WTC11 (cell line): ENCODE measurements at regions not wholly inside any gene's neighbourhood (a gene's known extent, or its start where the extent isn't known, plus 50 kb on each side); places are given as distances from the start of the nearest gene placed in this dataset.

ENCODE experiments used
- CBFB ChIP-seq: sonication (generic); formaldehyde crosslinking; IDR thresholded peaks from 2 replicates; pipeline ENCODE4 v1.8.1; 2022; ENCODE audit warnings: mild to moderate bottlenecking, low read depth, missing genetic modification reagents
- NFYB ChIP-seq: sonication (generic); formaldehyde crosslinking; conservative IDR thresholded peaks from 2 replicates; pipeline ENCODE4 v1.8.0; 2022; ENCODE audit warnings: low read depth, missing genetic modification reagents
- SP1 ChIP-seq: sonication (generic); formaldehyde crosslinking; conservative IDR thresholded peaks from 2 replicates; pipeline ENCODE4 v1.8.1; 2022; ENCODE audit warnings: missing genetic modification reagents
- TCF7 ChIP-seq: sonication (generic); formaldehyde crosslinking; IDR thresholded peaks from 2 replicates; pipeline ENCODE4 v1.8.0; 2022; ENCODE audit warnings: mild to moderate bottlenecking, low read depth, missing genetic modification reagents, moderate library complexity
- ZNF121 ChIP-seq: sonication (generic); formaldehyde crosslinking; IDR thresholded peaks from 2 replicates; pipeline ENCODE4 v1.8.0; 2023; ENCODE audit warnings: missing genetic modification reagents
- ZNF138 ChIP-seq: sonication (generic); formaldehyde crosslinking; conservative IDR thresholded peaks from 2 replicates; pipeline ENCODE4 v1.8.1; 2022; ENCODE audit warnings: mild to moderate bottlenecking, moderate library complexity, missing genetic modification reagents
- ZNF263 ChIP-seq: sonication (generic); formaldehyde crosslinking; IDR thresholded peaks from 2 replicates; pipeline ENCODE4 v1.8.1; 2022; ENCODE audit warnings: low read depth, mild to moderate bottlenecking, moderate library complexity, missing genetic modification reagents
- TF ChIP-seq, protein P1 (sequence below): sonication (generic); formaldehyde crosslinking; IDR thresholded peaks from 2 replicates; pipeline ENCODE4 v1.8.1; 2023; ENCODE audit warnings: mild to moderate bottlenecking, missing genetic modification reagents, moderate library complexity
- TF ChIP-seq, protein P2 (sequence below): fragments of 200-600 bp; IDR thresholded peaks from 2 replicates; pipeline ENCODE4 v1.8.0; 2022; ENCODE audit warnings: antibody characterized with exemption
- TF ChIP-seq, protein P3 (sequence below): sonication (generic); formaldehyde crosslinking; IDR thresholded peaks from 2 replicates; pipeline ENCODE4 v1.8.0; 2022; ENCODE audit warnings: mild to moderate bottlenecking, missing genetic modification reagents
- TF ChIP-seq, protein P4 (sequence below): sonication (generic); formaldehyde crosslinking; conservative IDR thresholded peaks from 2 replicates; pipeline ENCODE4 v1.8.1; 2023; ENCODE audit warnings: mild to moderate bottlenecking, low read depth, missing genetic modification reagents, moderate library complexity
- TF ChIP-seq, protein P5 (sequence below): sonication (generic); formaldehyde crosslinking; IDR thresholded peaks from 2 replicates; pipeline ENCODE4 v1.8.1; 2022; ENCODE audit warnings: low read depth, mild to moderate bottlenecking, moderate library complexity, missing genetic modification reagents, borderline replicate concordance
- TF ChIP-seq, protein P6 (sequence below): sonication (generic); formaldehyde crosslinking; IDR thresholded peaks from 2 replicates; pipeline ENCODE4 v1.8.0; 2022; ENCODE audit warnings: mild to moderate bottlenecking, missing genetic modification reagents

DNA sequence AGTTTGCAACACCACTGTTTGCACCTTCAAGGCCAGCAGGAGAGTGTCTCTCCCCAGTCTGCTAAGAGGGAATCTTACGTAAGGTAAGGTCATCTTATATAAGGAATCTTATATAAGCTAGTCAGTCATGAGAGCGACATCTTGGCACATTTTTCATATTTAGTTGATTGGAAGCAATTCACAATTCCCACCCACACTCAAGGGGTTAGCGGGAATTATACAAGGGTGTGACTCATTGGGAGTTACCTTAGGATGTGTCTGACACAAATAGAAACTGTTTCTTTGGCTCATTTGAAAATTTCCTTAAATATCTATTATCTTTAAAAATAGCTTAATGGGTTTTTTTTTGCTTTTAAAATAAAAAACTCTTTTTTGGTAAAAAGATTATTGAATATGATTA, 62.1 kb upstream of the GRPR start:
- TF ChIP-seq ZNF121 = no peak
- TF ChIP-seq, protein P1, sequence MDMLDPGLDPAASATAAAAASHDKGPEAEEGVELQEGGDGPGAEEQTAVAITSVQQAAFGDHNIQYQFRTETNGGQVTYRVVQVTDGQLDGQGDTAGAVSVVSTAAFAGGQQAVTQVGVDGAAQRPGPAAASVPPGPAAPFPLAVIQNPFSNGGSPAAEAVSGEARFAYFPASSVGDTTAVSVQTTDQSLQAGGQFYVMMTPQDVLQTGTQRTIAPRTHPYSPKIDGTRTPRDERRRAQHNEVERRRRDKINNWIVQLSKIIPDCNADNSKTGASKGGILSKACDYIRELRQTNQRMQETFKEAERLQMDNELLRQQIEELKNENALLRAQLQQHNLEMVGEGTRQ (CRISPR knock-in tag) = no peak
- TF ChIP-seq, protein P2, sequence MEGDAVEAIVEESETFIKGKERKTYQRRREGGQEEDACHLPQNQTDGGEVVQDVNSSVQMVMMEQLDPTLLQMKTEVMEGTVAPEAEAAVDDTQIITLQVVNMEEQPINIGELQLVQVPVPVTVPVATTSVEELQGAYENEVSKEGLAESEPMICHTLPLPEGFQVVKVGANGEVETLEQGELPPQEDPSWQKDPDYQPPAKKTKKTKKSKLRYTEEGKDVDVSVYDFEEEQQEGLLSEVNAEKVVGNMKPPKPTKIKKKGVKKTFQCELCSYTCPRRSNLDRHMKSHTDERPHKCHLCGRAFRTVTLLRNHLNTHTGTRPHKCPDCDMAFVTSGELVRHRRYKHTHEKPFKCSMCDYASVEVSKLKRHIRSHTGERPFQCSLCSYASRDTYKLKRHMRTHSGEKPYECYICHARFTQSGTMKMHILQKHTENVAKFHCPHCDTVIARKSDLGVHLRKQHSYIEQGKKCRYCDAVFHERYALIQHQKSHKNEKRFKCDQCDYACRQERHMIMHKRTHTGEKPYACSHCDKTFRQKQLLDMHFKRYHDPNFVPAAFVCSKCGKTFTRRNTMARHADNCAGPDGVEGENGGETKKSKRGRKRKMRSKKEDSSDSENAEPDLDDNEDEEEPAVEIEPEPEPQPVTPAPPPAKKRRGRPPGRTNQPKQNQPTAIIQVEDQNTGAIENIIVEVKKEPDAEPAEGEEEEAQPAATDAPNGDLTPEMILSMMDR = no peak
- TF ChIP-seq SP1 = no peak
- no peak for TF ChIP-seq NFYB (CRISPR knock-in tag)
- TF ChIP-seq, protein P3, sequence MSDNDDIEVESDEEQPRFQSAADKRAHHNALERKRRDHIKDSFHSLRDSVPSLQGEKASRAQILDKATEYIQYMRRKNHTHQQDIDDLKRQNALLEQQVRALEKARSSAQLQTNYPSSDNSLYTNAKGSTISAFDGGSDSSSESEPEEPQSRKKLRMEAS (CRISPR knock-in tag) = no peak
- TF ChIP-seq, protein P4, sequence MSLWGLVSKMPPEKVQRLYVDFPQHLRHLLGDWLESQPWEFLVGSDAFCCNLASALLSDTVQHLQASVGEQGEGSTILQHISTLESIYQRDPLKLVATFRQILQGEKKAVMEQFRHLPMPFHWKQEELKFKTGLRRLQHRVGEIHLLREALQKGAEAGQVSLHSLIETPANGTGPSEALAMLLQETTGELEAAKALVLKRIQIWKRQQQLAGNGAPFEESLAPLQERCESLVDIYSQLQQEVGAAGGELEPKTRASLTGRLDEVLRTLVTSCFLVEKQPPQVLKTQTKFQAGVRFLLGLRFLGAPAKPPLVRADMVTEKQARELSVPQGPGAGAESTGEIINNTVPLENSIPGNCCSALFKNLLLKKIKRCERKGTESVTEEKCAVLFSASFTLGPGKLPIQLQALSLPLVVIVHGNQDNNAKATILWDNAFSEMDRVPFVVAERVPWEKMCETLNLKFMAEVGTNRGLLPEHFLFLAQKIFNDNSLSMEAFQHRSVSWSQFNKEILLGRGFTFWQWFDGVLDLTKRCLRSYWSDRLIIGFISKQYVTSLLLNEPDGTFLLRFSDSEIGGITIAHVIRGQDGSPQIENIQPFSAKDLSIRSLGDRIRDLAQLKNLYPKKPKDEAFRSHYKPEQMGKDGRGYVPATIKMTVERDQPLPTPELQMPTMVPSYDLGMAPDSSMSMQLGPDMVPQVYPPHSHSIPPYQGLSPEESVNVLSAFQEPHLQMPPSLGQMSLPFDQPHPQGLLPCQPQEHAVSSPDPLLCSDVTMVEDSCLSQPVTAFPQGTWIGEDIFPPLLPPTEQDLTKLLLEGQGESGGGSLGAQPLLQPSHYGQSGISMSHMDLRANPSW (CRISPR knock-in tag) = no peak
- TF ChIP-seq, protein P5, sequence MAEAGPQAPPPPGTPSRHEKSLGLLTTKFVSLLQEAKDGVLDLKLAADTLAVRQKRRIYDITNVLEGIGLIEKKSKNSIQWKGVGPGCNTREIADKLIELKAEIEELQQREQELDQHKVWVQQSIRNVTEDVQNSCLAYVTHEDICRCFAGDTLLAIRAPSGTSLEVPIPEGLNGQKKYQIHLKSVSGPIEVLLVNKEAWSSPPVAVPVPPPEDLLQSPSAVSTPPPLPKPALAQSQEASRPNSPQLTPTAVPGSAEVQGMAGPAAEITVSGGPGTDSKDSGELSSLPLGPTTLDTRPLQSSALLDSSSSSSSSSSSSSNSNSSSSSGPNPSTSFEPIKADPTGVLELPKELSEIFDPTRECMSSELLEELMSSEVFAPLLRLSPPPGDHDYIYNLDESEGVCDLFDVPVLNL = no peak
- TF ChIP-seq ZNF138 (CRISPR knock-in tag) = no peak
- TF ChIP-seq TCF7 = no peak
- TF ChIP-seq CBFB (CRISPR knock-in tag) = no peak
- TF ChIP-seq, protein P6, sequence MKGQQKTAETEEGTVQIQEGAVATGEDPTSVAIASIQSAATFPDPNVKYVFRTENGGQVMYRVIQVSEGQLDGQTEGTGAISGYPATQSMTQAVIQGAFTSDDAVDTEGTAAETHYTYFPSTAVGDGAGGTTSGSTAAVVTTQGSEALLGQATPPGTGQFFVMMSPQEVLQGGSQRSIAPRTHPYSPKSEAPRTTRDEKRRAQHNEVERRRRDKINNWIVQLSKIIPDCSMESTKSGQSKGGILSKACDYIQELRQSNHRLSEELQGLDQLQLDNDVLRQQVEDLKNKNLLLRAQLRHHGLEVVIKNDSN = no peak
- no peak for TF ChIP-seq ZNF263 (CRISPR knock-in tag)
